PC-3 (cell line): ENCODE measurements at regions not wholly inside any gene's neighbourhood (a gene's known extent, or its start where the extent isn't known, plus 50 kb on each side); places are given as distances from the start of the nearest gene placed in this dataset.

Source experiments
- ATAC-seq: fragments of 200-7000 bp; cut with Tn5 transposase; 2 replicates; pipeline ENCODE4 v1.9.1; 2020; ENCODE audit warnings: mild to moderate bottlenecking, moderate library complexity
- BruUV-seq: library from RNA; stranded (reverse); fragments of 400-500 nt; replicated peaks from 2 replicates; lab custom pipeline; 2021; lab: Mats Ljungman, UMichigan
- CTCF ChIA-PET: fragments of 300-600 bp; sonication (Branson Sonifier 250); formaldehyde crosslinking; loops from one replicate; lab custom pipeline; 2022; ENCODE audit warnings: antibody characterized with exemption; lab: Charles Lee
- POLR2A ChIA-PET: fragments of 300-600 bp; sonication (Branson Sonifier 250); formaldehyde crosslinking; loops from one replicate; lab custom pipeline; 2022; ENCODE audit warnings: antibody characterized with exemption; ENCODE audit not compliant: unreplicated experiment; lab: Charles Lee
- DNase-seq: peaks from one replicate; pipeline ENCODE4 v3.0.0-alpha.2; 2015
- H2AFZ ChIP-seq: fragments of 300-600 bp; sonication (generic); 2 replicates; pipeline ENCODE4 v1.6.0; 2016; ENCODE audit warnings: antibody characterized with exemption, low read length
- H3F3A ChIP-seq: fragments of 300-600 bp; sonication (generic); one replicate; pipeline ENCODE4 v1.6.0; 2017; ENCODE audit warnings: antibody characterized with exemption, low read length, control low read depth, mild to moderate bottlenecking; ENCODE audit not compliant: unreplicated experiment
- H3K27ac ChIP-seq: fragments of 300-600 bp; sonication (generic); 2 replicates; pipeline ENCODE4 v1.5.1; 2016; ENCODE audit warnings: mild to moderate bottlenecking, low read length
- H3K27me3 ChIP-seq: fragments of 300-600 bp; sonication (generic); 2 replicates; pipeline ENCODE4 v1.6.1; 2016; ENCODE audit warnings: low read length, mixed read lengths
- H3K36me3 ChIP-seq: fragments of 300-600 bp; sonication (generic); 2 replicates; pipeline ENCODE4 v1.6.1; 2016; ENCODE audit warnings: low read depth, mixed run types, low read length, mixed read lengths
- H3K4me1 ChIP-seq: fragments of 300-600 bp; sonication (generic); 2 replicates; pipeline ENCODE4 v1.5.1; 2016; ENCODE audit warnings: low read length; ENCODE audit not compliant: insufficient read depth
- H3K4me2 ChIP-seq: fragments of 300-600 bp; sonication (generic); 2 replicates; pipeline ENCODE4 v1.6.0; 2016; ENCODE audit warnings: low read length
- H3K4me3 ChIP-seq: fragments of 300-600 bp; sonication (generic); 2 replicates; pipeline ENCODE4 v1.5.1; 2016; ENCODE audit warnings: mild to moderate bottlenecking, low read length, mixed read lengths
- H3K79me2 ChIP-seq: fragments of 300-600 bp; sonication (generic); 2 replicates; pipeline ENCODE4 v1.6.1; 2017; ENCODE audit warnings: low read length, mixed read lengths
- H3K9ac ChIP-seq: fragments of 300-600 bp; sonication (generic); 2 replicates; pipeline ENCODE4 v1.6.0; 2016; ENCODE audit warnings: mild to moderate bottlenecking, low read length
- H3K9me2 ChIP-seq: fragments of 300-600 bp; sonication (generic); replicated peaks from 2 replicates; pipeline ENCODE4 v1.6.1; 2016; ENCODE audit warnings: mixed run types, low read length, mixed read lengths
- H3K9me3 ChIP-seq: fragments of 300-600 bp; sonication (generic); 2 replicates; pipeline ENCODE4 v1.6.1; 2016; ENCODE audit warnings: low read length, mixed read lengths
- H4K20me1 ChIP-seq: fragments of 300-600 bp; sonication (generic); 2 replicates; pipeline ENCODE4 v1.6.1; 2016; ENCODE audit warnings: low read length, mixed read lengths
- EZH2 ChIP-seq: fragments of 300-600 bp; sonication (generic); IDR thresholded peaks from one replicate; pipeline ENCODE4 v1.6.1; 2017; ENCODE audit warnings: antibody characterized with exemption, mild to moderate bottlenecking, low read length; ENCODE audit not compliant: unreplicated experiment
- EZH2phosphoT487 ChIP-seq: fragments of 300-600 bp; sonication (generic); IDR thresholded peaks from 2 replicates; pipeline ENCODE4 v1.6.1; 2018; ENCODE audit warnings: mild to moderate bottlenecking, antibody characterized with exemption, low read length, borderline replicate concordance
- intact Hi-C: fragments of 100-400 bp; cut with micrococcal nuclease; formaldehyde crosslinking; loops from 2 replicates; pipeline ENCODE4 v1.9.0; 2023
- TF ChIP-seq, protein P1 (sequence below): fragments of 300-600 bp; sonication (generic); conservative IDR thresholded peaks from 2 replicates; pipeline ENCODE4 v1.5.1; 2017; ENCODE audit warnings: antibody characterized with exemption, low read depth, mild to moderate bottlenecking, low read length

DNA sequence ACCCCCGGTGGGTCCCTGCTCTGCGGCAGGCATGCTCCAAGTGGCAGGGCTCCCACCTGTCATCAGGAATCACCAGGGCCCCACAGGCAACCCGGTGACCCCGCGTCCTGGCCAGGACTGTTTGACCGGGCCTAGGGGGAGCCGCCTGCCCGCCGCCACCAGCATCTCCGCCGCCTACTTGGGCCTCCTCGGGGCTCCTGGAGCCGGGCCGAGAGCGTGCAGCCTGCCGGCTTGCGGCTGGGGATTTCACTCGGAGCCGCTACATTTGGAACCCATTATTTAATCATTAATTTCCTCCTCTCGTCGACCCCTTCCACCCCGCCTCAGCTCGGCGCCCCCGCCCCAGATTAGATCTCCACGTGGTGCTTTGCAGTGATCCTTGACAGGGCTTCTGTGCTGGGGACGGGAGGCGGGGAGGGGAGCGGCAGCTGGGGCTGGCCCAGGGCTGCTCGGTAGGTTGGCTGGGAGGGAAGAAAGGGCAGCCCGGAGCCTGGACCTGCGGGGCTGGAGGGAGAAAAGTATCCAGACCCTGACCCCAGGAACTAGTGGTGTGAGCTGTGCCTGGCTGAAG is 295.4 kb downstream of the CYP26B1 start:
- Histone ChIP-seq H3K4me1 (peaks cover 2% of the 10 kb centered on the region), H3K36me3 (no peaks in the 10 kb centered on the region), H3K4me3 (no peak overlapping the region), H3K4me2 (no peak overlapping the region), H3F3A (no peaks in the 10 kb centered on the region), H3K27ac (no peak overlapping the region), H3K9ac (no peak overlapping the region), H3K79me2 (no peaks in the 10 kb centered on the region), H2AFZ (no peak overlapping the region), H3K9me3 (no peaks in the 10 kb centered on the region), H3K27me3 (peaks cover 11% of the 10 kb centered on the region; the same call in 1 of the 2 replicates), H3K9me2 (no peaks in the 10 kb centered on the region), H4K20me1 (no peaks in the 10 kb centered on the region)
- DNase-seq, result no peak
- ChIA-PET POLR2A (no interaction called here), CTCF (no interaction called here)
- intact Hi-C loops, result no loop called here
- no peak for ATAC-seq
- BruUV-seq, result no TSS peak
- TF ChIP-seq, protein P1, sequence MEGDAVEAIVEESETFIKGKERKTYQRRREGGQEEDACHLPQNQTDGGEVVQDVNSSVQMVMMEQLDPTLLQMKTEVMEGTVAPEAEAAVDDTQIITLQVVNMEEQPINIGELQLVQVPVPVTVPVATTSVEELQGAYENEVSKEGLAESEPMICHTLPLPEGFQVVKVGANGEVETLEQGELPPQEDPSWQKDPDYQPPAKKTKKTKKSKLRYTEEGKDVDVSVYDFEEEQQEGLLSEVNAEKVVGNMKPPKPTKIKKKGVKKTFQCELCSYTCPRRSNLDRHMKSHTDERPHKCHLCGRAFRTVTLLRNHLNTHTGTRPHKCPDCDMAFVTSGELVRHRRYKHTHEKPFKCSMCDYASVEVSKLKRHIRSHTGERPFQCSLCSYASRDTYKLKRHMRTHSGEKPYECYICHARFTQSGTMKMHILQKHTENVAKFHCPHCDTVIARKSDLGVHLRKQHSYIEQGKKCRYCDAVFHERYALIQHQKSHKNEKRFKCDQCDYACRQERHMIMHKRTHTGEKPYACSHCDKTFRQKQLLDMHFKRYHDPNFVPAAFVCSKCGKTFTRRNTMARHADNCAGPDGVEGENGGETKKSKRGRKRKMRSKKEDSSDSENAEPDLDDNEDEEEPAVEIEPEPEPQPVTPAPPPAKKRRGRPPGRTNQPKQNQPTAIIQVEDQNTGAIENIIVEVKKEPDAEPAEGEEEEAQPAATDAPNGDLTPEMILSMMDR, result no peak
- no peak for TF ChIP-seq EZH2
- TF ChIP-seq EZH2phosphoT487, result no peak

DNA sequence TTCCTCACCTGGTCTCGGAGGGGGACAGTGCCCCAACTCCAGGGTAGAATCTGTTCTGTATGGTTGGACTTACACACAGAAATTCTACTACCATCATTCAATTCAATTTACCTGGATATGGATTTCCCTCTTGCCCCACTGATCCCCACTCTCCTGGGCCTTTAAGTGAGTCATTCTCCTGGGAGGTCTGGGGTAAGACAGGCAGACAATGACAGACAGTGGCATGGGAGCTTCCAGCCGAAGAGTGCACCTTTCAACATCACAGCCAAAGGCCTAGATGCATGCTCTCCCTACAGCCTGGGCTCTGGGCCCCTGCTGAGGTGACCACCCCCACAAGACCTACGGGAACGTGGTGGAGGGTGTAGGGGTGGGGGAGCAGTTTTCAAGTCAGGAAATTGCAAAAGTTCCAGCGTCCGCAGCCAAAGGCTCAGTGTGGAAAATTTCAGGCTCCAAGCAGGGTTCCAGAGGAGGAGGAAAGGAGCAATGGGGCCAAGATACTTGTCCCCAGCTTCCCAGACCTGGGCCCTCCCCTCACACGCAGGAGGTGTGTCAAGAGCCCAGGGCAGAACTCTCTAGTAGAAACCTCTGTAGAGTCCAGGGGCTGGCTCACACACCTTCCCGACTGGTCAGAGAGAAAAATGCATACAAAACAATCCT is 296.4 kb downstream of the CYP26B1 start:
- Histone ChIP-seq H3K9ac (no peak overlapping the region), H3K4me2 (no peak overlapping the region), H3K27ac (no peak overlapping the region), H3K4me1 (peaks cover 9% of the 10 kb centered on the region), H3F3A (no peaks in the 10 kb centered on the region), H3K9me2 (no peaks in the 10 kb centered on the region), H3K9me3 (no peaks in the 10 kb centered on the region), H3K27me3 (peaks cover 11% of the 10 kb centered on the region; the same call in 1 of the 2 replicates), H3K79me2 (no peaks in the 10 kb centered on the region), H3K36me3 (no peaks in the 10 kb centered on the region), H2AFZ (no peak overlapping the region), H4K20me1 (no peaks in the 10 kb centered on the region), H3K4me3 (no peak overlapping the region)
- intact Hi-C loops, result no loop called here
- peak; percentile 22; the same call in 1 of the 2 replicates for ATAC-seq
- CTCF ChIA-PET, result no interaction called here
- TF ChIP-seq EZH2 (no peak), EZH2phosphoT487 (no peak)
- TF ChIP-seq, protein P1, result no peak
- no peak for DNase-seq
- BruUV-seq, result no TSS peak
- POLR2A ChIA-PET, result no interaction called here

DNA sequence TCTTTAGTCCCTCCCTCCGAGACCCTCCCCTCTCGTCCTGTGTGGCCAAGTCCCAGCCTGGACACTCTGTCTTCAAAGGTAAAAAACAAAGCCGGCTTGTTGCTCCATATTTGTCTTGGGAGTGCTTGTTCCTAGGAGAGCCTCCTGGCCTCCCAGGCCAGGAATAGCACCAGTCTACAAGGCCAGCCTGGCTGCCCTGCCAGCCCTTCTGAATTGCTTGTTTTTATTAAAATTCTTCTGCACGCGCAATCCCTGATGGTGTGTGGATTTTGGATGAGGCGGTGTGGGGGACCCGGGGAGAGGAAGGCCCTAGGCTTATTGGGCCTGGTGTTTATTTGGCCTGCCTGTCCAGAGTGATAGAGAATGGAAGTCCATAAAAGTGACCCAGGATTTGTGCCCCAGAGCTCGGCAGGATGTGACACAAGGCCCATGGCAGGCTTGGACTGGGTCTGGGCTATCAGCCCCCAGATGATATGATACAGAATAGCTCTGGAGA is 297.3 kb downstream of the CYP26B1 start:
- no peaks in the 10 kb centered on the region for H3K9me2 ChIP-seq
- H3K4me3 ChIP-seq, result no peak overlapping the region
- H3K27ac ChIP-seq, result no peak overlapping the region
- POLR2A ChIA-PET, result no interaction called here
- CTCF ChIA-PET, result no interaction called here
- no peak for TF ChIP-seq EZH2
- TF ChIP-seq, protein P1, result no peak
- no peak for TF ChIP-seq EZH2phosphoT487
- intact Hi-C loops, result no loop called here
- no peaks in the 10 kb centered on the region for H4K20me1 ChIP-seq
- no TSS peak for BruUV-seq
- peaks cover 10% of the 10 kb centered on the region; the same call in 1 of the 2 replicates for H3K27me3 ChIP-seq
- H3K79me2 ChIP-seq, result no peaks in the 10 kb centered on the region
- H3F3A ChIP-seq, result no peaks in the 10 kb centered on the region
- H2AFZ ChIP-seq, result no peak overlapping the region
- H3K4me1 ChIP-seq, result peaks cover 9% of the 10 kb centered on the region
- H3K4me2 ChIP-seq, result no peak overlapping the region
- H3K9ac ChIP-seq, result no peak overlapping the region
- no peak for ATAC-seq
- no peaks in the 10 kb centered on the region for H3K9me3 ChIP-seq
- no peak for DNase-seq
- H3K36me3 ChIP-seq, result no peaks in the 10 kb centered on the region
